LoVo (cell line): ENCODE measurements at regions not wholly inside any gene's neighbourhood (a gene's known extent, or its start where the extent isn't known, plus 50 kb on each side); places are given as distances from the start of the nearest gene placed in this dataset.
A peak's percentile ranks its signal among the peaks of the same experiment; 100 is the strongest.

ENCODE experiments used
- DNase-seq: peaks from one replicate; pipeline ENCODE4 v3.0.0-alpha.2; 2016; ENCODE audit warnings: low spot score

- DNase-seq = no peak
Measured at GRCh38 chr16:13394488-13394887, 493.1 kb downstream of the SHISA9 start.

GRCh38 chr16:13397126-13397525 is 495.7 kb downstream of the SHISA9 start:
- no peak for DNase-seq

GRCh38 chr16:13401641-13402040 is 500.2 kb downstream of the SHISA9 start:
- DNase-seq = no peak

- no peak for DNase-seq
Measured at GRCh38 chr16:13402601-13403000, 501.2 kb downstream of the SHISA9 start.

- no peak for DNase-seq
Measured at GRCh38 chr16:13403326-13403725, 501.9 kb downstream of the SHISA9 start.

- no peak for DNase-seq
Measured at GRCh38 chr16:13414154-13414553, 505.8 kb upstream of the ERCC4 start.

- DNase-seq = no peak
Measured at GRCh38 chr16:13419589-13419988, 500.4 kb upstream of the ERCC4 start.

- DNase-seq = no peak
Measured at GRCh38 chr16:13421726-13422125, 498.2 kb upstream of the ERCC4 start.

- DNase-seq = no peak
Measured at GRCh38 chr16:13425836-13426235, 494.1 kb upstream of the ERCC4 start.

GRCh38 chr16:13426269-13426668 is 493.7 kb upstream of the ERCC4 start:
- DNase-seq = no peak

GRCh38 chr16:13426736-13427135 is 493.2 kb upstream of the ERCC4 start:
- DNase-seq = no peak

- no peak for DNase-seq
Measured at GRCh38 chr16:13427943-13428342, 492.0 kb upstream of the ERCC4 start.

GRCh38 chr16:13429416-13429815 is 490.5 kb upstream of the ERCC4 start:
- no peak for DNase-seq

- DNase-seq = no peak
Measured at GRCh38 chr16:13435415-13435814, 484.5 kb upstream of the ERCC4 start.

- no peak for DNase-seq
Measured at GRCh38 chr16:13435873-13436474, 484.0 kb upstream of the ERCC4 start.

GRCh38 chr16:13436641-13437412 is 483.1 kb upstream of the ERCC4 start:
- no peak for DNase-seq

- DNase-seq = no peak
Measured at GRCh38 chr16:13437413-13437795, 482.6 kb upstream of the ERCC4 start.

GRCh38 chr16:13438064-13438463 is 481.9 kb upstream of the ERCC4 start:
- DNase-seq = no peak

- no peak for DNase-seq
Measured at GRCh38 chr16:13439766-13440165, 480.2 kb upstream of the ERCC4 start.

GRCh38 chr16:13441675-13442074 is 478.3 kb upstream of the ERCC4 start:
- no peak for DNase-seq

GRCh38 chr16:13448346-13448745 is 471.6 kb upstream of the ERCC4 start:
- no peak for DNase-seq

- no peak for DNase-seq
Measured at GRCh38 chr16:13453325-13453724, 466.6 kb upstream of the ERCC4 start.

GRCh38 chr16:13453938-13454553 is 465.9 kb upstream of the ERCC4 start:
- DNase-seq = peak; percentile 3
